Small intestine (tissue), 7 donors: ENCODE measurements at regions not wholly inside any gene's neighbourhood (a gene's known extent, or its start where the extent isn't known, plus 50 kb on each side); places are given as distances from the start of the nearest gene placed in this dataset.

Experiments used
- DNase-seq, 2 donors: peaks; one replicate each; pipeline versions ENCODE4 v3.0.0 to v3.0.0-alpha.2; 2013
- FAIRE-seq: peaks from 2 replicates; lab custom pipeline; 2012; peaks lifted over from hg19 to GRCh38; lab: Jason Lieb, UNC
- H3K27ac ChIP-seq, 3 donors: one replicate each; pipeline ENCODE4 v1.5.1; 2013; ENCODE audit warnings: low read length in 2 of 3, mild to moderate bottlenecking in 2 of 3, control low read depth in 1 of 3, inconsistent platforms in 1 of 3, low read depth in 1 of 3, moderate library complexity in 1 of 3
- H3K27me3 ChIP-seq, 3 donors: one replicate each; pipeline ENCODE4 v1.6.1; 2013; ENCODE audit warnings: low read length in 3 of 3, inconsistent platforms in 1 of 3; ENCODE audit not compliant: control insufficient read depth in 3 of 3, insufficient read depth in 3 of 3
- H3K36me3 ChIP-seq, 3 donors: one replicate each; pipeline ENCODE4 v1.6.1; 2013; ENCODE audit warnings: low read length in 3 of 3, inconsistent platforms in 1 of 3, low read depth in 1 of 3, mild to moderate bottlenecking in 1 of 3, moderate library complexity in 1 of 3; ENCODE audit not compliant: control insufficient read depth in 3 of 3, insufficient read depth in 2 of 3
- H3K4me1 ChIP-seq, 3 donors: one replicate each; pipeline ENCODE4 v1.6.1; 2013; ENCODE audit warnings: low read length in 2 of 3, inconsistent platforms in 1 of 3, low read depth in 1 of 3, mild to moderate bottlenecking in 1 of 3, moderate library complexity in 1 of 3; ENCODE audit not compliant: control insufficient read depth in 3 of 3, insufficient read depth in 2 of 3
- H3K4me3 ChIP-seq, 3 donors: one replicate each; pipeline ENCODE4 v1.5.1; 2013; ENCODE audit warnings: low read length in 3 of 3, control low read depth in 1 of 3, inconsistent platforms in 1 of 3, low read depth in 1 of 3, mild to moderate bottlenecking in 1 of 3, moderate library complexity in 1 of 3
- H3K9me3 ChIP-seq, 2 donors: one replicate each; pipeline ENCODE4 v1.6.1; 2013; ENCODE audit warnings: low read depth in 1 of 2, low read length in 1 of 2; ENCODE audit not compliant: control insufficient read depth in 2 of 2, insufficient read depth in 1 of 2
- WGBS, 3 donors: extraction: QIAGEN DNeasy Blood & Tissue Kit; methylation state at CpG; one replicate each; pipeline ENCODE4 v1.1.7; 2013; 5-methylcytosine and 5-hydroxymethylcytosine counted together
- donor health status: healthy with polysubstance abuse.
- donor health status: control.
- donor health status: control.
- donor health status: Bipolar disorder and iron deficiency.
- donor health status: healthy.

DNA sequence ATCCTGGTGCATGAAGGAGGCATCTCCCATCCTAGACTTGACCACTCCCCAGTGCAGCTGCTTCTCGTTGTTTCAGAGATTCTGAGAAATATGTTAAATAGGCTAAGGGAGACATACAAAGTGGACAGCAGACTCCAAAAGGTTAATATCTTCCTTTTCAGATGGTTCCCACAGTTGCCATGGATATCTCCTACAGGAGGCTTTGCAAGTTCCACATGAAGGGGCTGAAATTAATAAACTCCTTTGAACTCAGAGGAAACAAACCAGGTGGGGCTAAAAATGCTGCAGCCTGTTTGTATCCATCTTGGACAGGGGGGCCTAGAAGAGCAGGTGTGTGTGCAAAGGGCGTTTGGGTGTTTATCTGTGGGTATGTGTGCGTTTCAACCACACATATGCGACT lies 257.4 kb upstream of the XYLT1 start:
- Histone ChIP-seq H3K36me3 (no peaks in the 10 kb centered on the region), H3K27me3 (peaks cover 0 to 2% (median 0%) of the 10 kb centered on the region in 3 donors), H3K4me1 (no peaks in the 10 kb centered on the region), H3K27ac (no peak overlapping the region), H3K9me3 (no peaks in the 10 kb centered on the region), H3K4me3 (no peak overlapping the region)
- FAIRE-seq (no peak), DNase-seq (no peak)
- WGBS, 3 donors: 25 to 45% (median 37%) methylated on average over 4 of the region's 4 CpGs

GRCh38 chr16:17724242-17724898 lies 253.6 kb upstream of the XYLT1 start:
- DNase-seq (no peak), FAIRE-seq (no peak)
- Histone ChIP-seq H3K27ac (no peak overlapping the region), H3K27me3 (no peaks in the 10 kb centered on the region), H3K4me1 (no peaks in the 10 kb centered on the region), H3K9me3 (no peaks in the 10 kb centered on the region), H3K36me3 (no peaks in the 10 kb centered on the region), H3K4me3 (no peak overlapping the region)
- 70 to 72% (median 72%) methylated on average over 10 of the region's 10 CpGs for WGBS, 3 donors

DNA sequence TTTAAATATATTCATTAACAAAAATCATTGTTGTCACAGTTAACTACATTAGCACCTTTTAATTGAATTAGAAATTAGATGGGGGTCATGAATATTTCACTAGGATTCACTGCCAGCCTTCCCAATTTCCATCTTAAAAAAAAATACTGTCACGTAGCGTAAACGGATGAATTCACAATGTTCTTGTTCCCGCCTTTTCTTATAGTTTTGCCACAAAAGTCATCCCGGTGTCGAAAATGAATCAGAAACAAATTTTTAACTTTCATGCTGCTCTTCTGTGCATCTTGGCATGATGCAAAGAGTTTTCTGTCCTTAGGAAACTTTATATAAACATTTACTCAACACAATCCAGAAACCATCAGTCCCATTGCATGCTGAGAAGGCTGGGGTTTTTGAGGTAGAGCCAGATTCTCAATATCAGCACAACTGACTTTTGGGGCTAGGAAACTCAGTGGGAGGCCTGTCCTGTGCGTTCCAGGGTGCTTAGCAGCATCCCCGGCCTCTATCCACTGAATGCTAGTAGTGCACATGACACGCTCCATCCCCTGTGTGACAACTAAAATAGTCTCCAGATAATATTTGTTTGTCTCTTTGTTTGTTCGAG lies 252.9 kb upstream of the XYLT1 start:
- Histone ChIP-seq H3K4me1 (no peaks in the 10 kb centered on the region), H3K27ac (no peak overlapping the region), H3K9me3 (no peaks in the 10 kb centered on the region), H3K4me3 (no peak overlapping the region), H3K27me3 (no peaks in the 10 kb centered on the region), H3K36me3 (no peaks in the 10 kb centered on the region)
- WGBS, 3 donors: 60 to 77% (median 68%) methylated on average over 10 of the region's 10 CpGs
- no peak for FAIRE-seq
- no peak for DNase-seq

DNA sequence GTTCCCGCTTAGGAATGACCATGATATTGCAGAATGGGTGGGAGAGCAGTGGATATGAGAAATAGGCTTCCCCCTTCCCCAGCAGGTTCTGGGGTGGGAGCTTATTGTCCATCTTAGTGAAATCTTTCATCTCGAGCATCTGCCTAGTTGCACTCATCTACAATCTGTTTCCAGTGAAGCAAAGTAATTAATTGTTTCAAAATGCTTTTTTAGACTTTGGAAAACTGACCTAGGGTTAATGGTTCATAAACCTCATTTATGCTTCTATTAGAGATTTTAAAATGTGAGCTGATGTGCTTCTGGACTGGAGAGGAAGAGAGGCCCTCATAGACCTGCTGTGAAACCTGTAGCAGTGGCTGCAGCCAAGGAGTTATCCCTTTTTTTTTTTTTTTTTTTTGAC lies 247.7 kb upstream of the XYLT1 start:
- no peak overlapping the region for H3K27ac ChIP-seq
- no peaks in the 10 kb centered on the region for H3K9me3 ChIP-seq
- H3K27me3 ChIP-seq: no peaks in the 10 kb centered on the region
- H3K36me3 ChIP-seq: no peaks in the 10 kb centered on the region
- FAIRE-seq: no peak
- DNase-seq: no peak
- H3K4me1 ChIP-seq: no peaks in the 10 kb centered on the region
- 54 to 83% (median 81%) methylated on average over 2 of the region's 2 CpGs for WGBS, 3 donors
- no peak overlapping the region for H3K4me3 ChIP-seq

DNA sequence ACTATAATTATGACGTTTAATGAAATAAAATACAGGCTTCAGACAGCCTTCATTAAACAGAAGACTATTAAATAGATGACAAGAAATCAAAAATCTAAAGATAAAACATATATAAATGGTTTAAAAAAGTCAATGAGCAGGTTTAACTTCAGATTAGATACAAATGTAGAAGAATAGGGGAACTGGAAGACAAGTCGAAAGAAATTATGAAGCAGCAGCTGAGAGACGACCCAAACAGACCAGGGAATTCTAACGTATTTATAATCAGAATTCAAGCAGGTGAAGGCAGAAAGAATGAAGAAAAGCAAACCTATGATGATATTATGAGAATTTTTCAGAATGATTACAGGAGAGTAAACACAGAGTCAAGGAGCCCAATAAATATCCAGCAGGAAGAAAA lies 235.1 kb upstream of the XYLT1 start:
- Histone ChIP-seq H3K36me3 (no peaks in the 10 kb centered on the region), H3K4me3 (no peak overlapping the region), H3K9me3 (no peaks in the 10 kb centered on the region), H3K27ac (no peak overlapping the region), H3K27me3 (no peaks in the 10 kb centered on the region), H3K4me1 (no peaks in the 10 kb centered on the region)
- DNase-seq: no peak
- FAIRE-seq: no peak
- 71 to 84% (median 73%) methylated on average over 4 of the region's 4 CpGs for WGBS, 3 donors

- DNase-seq: no peak
- Histone ChIP-seq H3K9me3 (no peaks in the 10 kb centered on the region), H3K36me3 (no peaks in the 10 kb centered on the region), H3K4me3 (no peak overlapping the region), H3K4me1 (no peaks in the 10 kb centered on the region), H3K27ac (no peak overlapping the region), H3K27me3 (no peaks in the 10 kb centered on the region)
- no peak for FAIRE-seq
- 72 to 79% (median 73%) methylated on average over 3 of the region's 3 CpGs for WGBS, 3 donors
Observed at GRCh38 chr16:17696616-17697015, 225.9 kb upstream of the XYLT1 start.

DNA sequence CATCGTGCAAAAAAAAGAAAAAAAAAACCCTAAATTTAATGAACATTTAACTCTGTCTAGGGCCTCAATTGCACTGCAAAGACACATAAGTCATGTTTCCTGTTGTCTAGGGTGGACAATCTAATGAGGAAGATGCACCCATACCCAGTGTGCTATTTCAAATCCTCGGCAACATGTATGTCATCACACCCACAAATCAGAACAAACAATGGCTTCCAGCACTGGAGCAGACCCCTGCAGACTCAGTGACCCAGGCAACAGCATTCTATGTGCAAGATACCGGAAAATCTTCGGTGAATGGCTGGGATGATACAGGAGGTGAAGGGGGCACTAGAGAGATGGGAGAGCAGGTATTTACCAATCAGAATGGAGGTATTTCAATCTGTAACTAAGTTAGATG lies 221.7 kb upstream of the XYLT1 start:
- DNase-seq (no peak), FAIRE-seq (no peak)
- WGBS, 3 donors: 79 to 87% (median 85%) methylated on average over 4 of the region's 4 CpGs
- Histone ChIP-seq H3K27me3 (no peaks in the 10 kb centered on the region), H3K36me3 (no peaks in the 10 kb centered on the region), H3K9me3 (no peaks in the 10 kb centered on the region), H3K4me3 (no peak overlapping the region), H3K4me1 (no peaks in the 10 kb centered on the region), H3K27ac (no peak overlapping the region)

GRCh38 chr16:17691899-17692176 lies 221.1 kb upstream of the XYLT1 start:
- Histone ChIP-seq H3K4me3 (no peak overlapping the region), H3K4me1 (no peaks in the 10 kb centered on the region)
- FAIRE-seq: no peak

More at GRCh38 chr16:17691899-17692176, 221.1 kb upstream of the XYLT1 start:
- H3K36me3 ChIP-seq: no peaks in the 10 kb centered on the region
- H3K27ac ChIP-seq: no peak overlapping the region
- WGBS, 3 donors: 4 to 19% (median 15%) methylated on average over 1 of the region's 1 CpG
- no peaks in the 10 kb centered on the region for H3K27me3 ChIP-seq
- DNase-seq: no peak
- H3K9me3 ChIP-seq: no peaks in the 10 kb centered on the region
